ENCODE measurements at regions not wholly inside any gene's neighbourhood (a gene's known extent, or its start where the extent isn't known, plus 50 kb on each side); places are given as distances from the start of the nearest gene placed in this dataset.

DNA sequence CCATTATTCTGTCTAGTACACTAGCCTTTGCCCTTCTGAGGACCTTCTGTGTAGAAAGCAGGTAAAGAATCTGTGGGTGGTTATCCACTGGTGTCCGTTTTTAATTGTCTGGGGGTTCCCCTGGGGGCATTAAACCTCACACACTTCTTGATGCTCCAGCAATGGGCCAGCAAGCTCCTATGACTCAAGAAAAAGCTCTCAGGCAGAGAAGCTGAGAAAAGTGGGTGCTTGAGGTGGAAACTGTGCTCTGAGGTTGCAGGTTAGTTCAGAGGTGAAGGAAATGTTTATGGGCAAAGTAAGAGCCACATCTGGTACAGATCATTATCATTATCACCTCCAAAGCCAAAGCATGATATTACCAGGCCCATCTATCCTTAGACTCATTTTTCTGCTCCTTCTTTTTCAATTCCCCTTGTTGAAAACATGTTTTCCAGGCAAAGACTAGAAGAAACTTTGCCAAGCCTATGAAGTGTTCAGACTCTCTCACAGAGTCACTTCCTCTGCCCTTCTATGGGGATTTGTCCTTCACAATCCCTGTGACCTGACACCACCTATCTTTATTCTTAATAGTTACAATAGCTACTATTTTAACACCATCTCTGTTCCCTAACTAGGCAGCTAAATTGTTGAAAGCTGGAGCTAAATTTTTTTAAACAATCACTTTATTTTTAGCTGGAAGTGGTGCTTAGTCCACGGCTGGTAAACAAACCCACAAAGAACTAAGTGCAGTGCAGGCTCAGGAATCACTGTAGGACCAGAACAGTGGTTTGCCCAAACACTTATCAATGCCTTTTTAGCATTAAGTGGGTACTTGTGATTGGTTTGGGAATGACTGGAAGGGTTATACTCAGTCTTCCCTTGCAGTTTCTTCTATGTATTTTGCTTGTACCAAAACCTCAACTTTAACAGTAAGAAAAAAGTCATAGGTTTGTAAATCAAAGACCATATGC, 512.8 kb upstream of the POU3F3 start:
- TF ChIP-seq, protein P1, sequence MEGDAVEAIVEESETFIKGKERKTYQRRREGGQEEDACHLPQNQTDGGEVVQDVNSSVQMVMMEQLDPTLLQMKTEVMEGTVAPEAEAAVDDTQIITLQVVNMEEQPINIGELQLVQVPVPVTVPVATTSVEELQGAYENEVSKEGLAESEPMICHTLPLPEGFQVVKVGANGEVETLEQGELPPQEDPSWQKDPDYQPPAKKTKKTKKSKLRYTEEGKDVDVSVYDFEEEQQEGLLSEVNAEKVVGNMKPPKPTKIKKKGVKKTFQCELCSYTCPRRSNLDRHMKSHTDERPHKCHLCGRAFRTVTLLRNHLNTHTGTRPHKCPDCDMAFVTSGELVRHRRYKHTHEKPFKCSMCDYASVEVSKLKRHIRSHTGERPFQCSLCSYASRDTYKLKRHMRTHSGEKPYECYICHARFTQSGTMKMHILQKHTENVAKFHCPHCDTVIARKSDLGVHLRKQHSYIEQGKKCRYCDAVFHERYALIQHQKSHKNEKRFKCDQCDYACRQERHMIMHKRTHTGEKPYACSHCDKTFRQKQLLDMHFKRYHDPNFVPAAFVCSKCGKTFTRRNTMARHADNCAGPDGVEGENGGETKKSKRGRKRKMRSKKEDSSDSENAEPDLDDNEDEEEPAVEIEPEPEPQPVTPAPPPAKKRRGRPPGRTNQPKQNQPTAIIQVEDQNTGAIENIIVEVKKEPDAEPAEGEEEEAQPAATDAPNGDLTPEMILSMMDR (IDR thresholded peaks at IDR 0.05): no peak
- no peak overlapping the region for H3K4me3 ChIP-seq (replicated peaks in 1 of 3; ENCODE audit: low read depth in 2 of 3, low read length in 3 of 3)
- no peak for DNase-seq
- Mint-ChIP-seq H3K36me3 (no peaks in the 10 kb centered on the region), H3K27ac (no peak overlapping the region), H3K9me3 (peaks cover 0 to 9% (median 3%) of the 10 kb centered on the region in 7 donors), H3K27me3 (ENCODE audit: low read depth in 3 of 3) (peaks cover 1 to 2% (median 1%) of the 10 kb centered on the region in 3 donors), H3K4me3 (no peak overlapping the region), H3K4me1 (no peaks in the 10 kb centered on the region)
- no peaks in the 10 kb centered on the region for H4K20me1 ChIP-seq (ENCODE audit: insufficient read depth, low read length)
- H3K4me1 ChIP-seq (ENCODE audit: control insufficient read depth in 1 of 2, insufficient read depth in 2 of 2, low read length in 2 of 2): no peaks in the 10 kb centered on the region
- no peak overlapping the region for H3K9ac ChIP-seq (ENCODE audit: insufficient read depth, low read length, poor library complexity, severe bottlenecking)
- H2AFZ ChIP-seq (ENCODE audit: insufficient read depth, low read depth, low read length, poor library complexity, severe bottlenecking): no peak overlapping the region
- H3K9me3 ChIP-seq (replicated peaks in 1 of 2; ENCODE audit: control insufficient read depth in 1 of 2, insufficient read depth in 1 of 2, low read length in 2 of 2): no peaks in the 10 kb centered on the region
- no peaks in the 10 kb centered on the region for H3K79me2 ChIP-seq (ENCODE audit: insufficient read depth, low read length)
- H3K4me2 ChIP-seq (replicated peaks; ENCODE audit: extremely low read depth, low read length, poor library complexity, severe bottlenecking): no peak overlapping the region
- intact Hi-C loops (cut with micrococcal nuclease): no loop called here
- H3K27me3 ChIP-seq (ENCODE audit: control insufficient read depth in 2 of 2, insufficient read depth in 2 of 2, low read length in 2 of 2): no peaks in the 10 kb centered on the region
- no peak overlapping the region for H3K27ac ChIP-seq (ENCODE audit: low read depth in 1 of 2, low read length in 2 of 2)
- no peaks in the 10 kb centered on the region for H3K36me3 ChIP-seq (replicated peaks in 1 of 2; ENCODE audit: control insufficient read depth in 1 of 2, insufficient read depth in 2 of 2, low read length in 2 of 2)
- WGBS (ENCODE audit: insufficient coverage): 82% methylated on average over 2 of the region's 2 CpGs

DNA sequence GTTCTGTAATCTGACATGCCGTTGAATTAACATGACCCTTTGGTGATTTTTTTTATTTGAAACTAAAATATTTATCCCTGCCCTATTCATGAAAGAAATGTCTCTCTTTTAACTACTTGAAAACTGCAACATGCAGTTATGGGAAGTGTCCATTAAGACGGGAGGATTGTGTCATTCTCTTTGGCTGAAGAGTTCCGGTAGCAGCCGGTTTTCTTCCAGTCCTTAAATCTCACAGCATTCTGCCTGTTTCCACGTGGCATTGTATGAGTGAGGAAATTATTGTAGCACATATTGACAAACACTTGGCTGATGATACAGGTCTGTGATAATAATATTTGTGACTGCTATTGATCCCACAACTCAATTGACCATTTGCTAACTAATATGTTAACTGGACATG, 509.6 kb upstream of the POU3F3 start:
- WGBS (ENCODE audit: insufficient coverage): no CpG with 5 or more reads among the region's 5 CpGs
- intact Hi-C loops (cut with micrococcal nuclease): no loop called here
- no peak overlapping the region for H3K27ac Mint-ChIP-seq
- H3K9me3 Mint-ChIP-seq: peaks cover 0 to 7% (median 2%) of the 10 kb centered on the region in 7 donors
- no peak overlapping the region for H3K9ac ChIP-seq (ENCODE audit: insufficient read depth, low read length, poor library complexity, severe bottlenecking)
- H4K20me1 ChIP-seq (ENCODE audit: insufficient read depth, low read length): no peaks in the 10 kb centered on the region
- no peaks in the 10 kb centered on the region for H3K36me3 Mint-ChIP-seq
- H3K4me3 Mint-ChIP-seq: no peak overlapping the region
- no peaks in the 10 kb centered on the region for H3K36me3 ChIP-seq (replicated peaks in 1 of 2; ENCODE audit: control insufficient read depth in 1 of 2, insufficient read depth in 2 of 2, low read length in 2 of 2)
- H3K27me3 Mint-ChIP-seq (ENCODE audit: low read depth in 3 of 3): peaks cover 1 to 4% (median 3%) of the 10 kb centered on the region in 3 donors
- H3K79me2 ChIP-seq (ENCODE audit: insufficient read depth, low read length): no peaks in the 10 kb centered on the region
- peaks cover 0 to 2% of the 10 kb centered on the region in 2 donors for H3K9me3 ChIP-seq (replicated peaks in 1 of 2; ENCODE audit: control insufficient read depth in 1 of 2, insufficient read depth in 1 of 2, low read length in 2 of 2)
- no peaks in the 10 kb centered on the region for H3K4me1 ChIP-seq (ENCODE audit: control insufficient read depth in 1 of 2, insufficient read depth in 2 of 2, low read length in 2 of 2)
- H3K4me2 ChIP-seq (replicated peaks; ENCODE audit: extremely low read depth, low read length, poor library complexity, severe bottlenecking): no peak overlapping the region
- DNase-seq: no peak
- TF ChIP-seq, protein P1 (IDR thresholded peaks at IDR 0.05): no peak
- H3K27me3 ChIP-seq (ENCODE audit: control insufficient read depth in 2 of 2, insufficient read depth in 2 of 2, low read length in 2 of 2): no peaks in the 10 kb centered on the region
- no peak overlapping the region for H3K27ac ChIP-seq (ENCODE audit: low read depth in 1 of 2, low read length in 2 of 2)
- no peak overlapping the region for H3K4me3 ChIP-seq (replicated peaks in 1 of 3; ENCODE audit: low read depth in 2 of 3, low read length in 3 of 3)
- H2AFZ ChIP-seq (ENCODE audit: insufficient read depth, low read depth, low read length, poor library complexity, severe bottlenecking): no peak overlapping the region
- H3K4me1 Mint-ChIP-seq: no peaks in the 10 kb centered on the region
